Epidermal melanocyte (primary cell): ENCODE measurements at regions not wholly inside any gene's neighbourhood (a gene's known extent, or its start where the extent isn't known, plus 50 kb on each side); places are given as distances from the start of the nearest gene placed in this dataset.
A peak's percentile ranks its signal among the peaks of the same experiment; 100 is the strongest.
"Not testable (repeated sequence)": the region's sequence is repeated elsewhere in the genome, so short reads cannot be mapped to it uniquely, and the experiment has no call there.

Source experiments
- DNase-seq: peaks from one replicate; pipeline ENCODE4 v3.0.0; 2011; ENCODE audit warnings: low spot score; ENCODE audit not compliant: insufficient read length

GRCh38 chr1:99501871-99502270 lies 144.0 kb upstream of the PALMD start:
- DNase-seq: no peak

- DNase-seq: no peak
Measured at GRCh38 chr1:99502400-99502799, 143.5 kb upstream of the PALMD start.

- DNase-seq: peak; percentile 64
Measured at GRCh38 chr1:99503276-99503747, 142.6 kb upstream of the PALMD start.

- no peak for DNase-seq
Measured at GRCh38 chr1:99504287-99504686, 141.6 kb upstream of the PALMD start.

GRCh38 chr1:99506631-99507030 lies 139.3 kb upstream of the PALMD start:
- DNase-seq: no peak

- DNase-seq: not testable (repeated sequence)
Measured at GRCh38 chr1:99507446-99507845, 138.5 kb upstream of the PALMD start.

- no peak for DNase-seq
Measured at GRCh38 chr1:99507906-99508732, 137.8 kb upstream of the PALMD start.

GRCh38 chr1:99508733-99509445 lies 137.0 kb upstream of the PALMD start:
- not testable (repeated sequence) for DNase-seq

GRCh38 chr1:99514823-99515552 lies 130.9 kb upstream of the PALMD start:
- DNase-seq: not testable (repeated sequence)

GRCh38 chr1:99516141-99516540 lies 129.8 kb upstream of the PALMD start:
- no peak for DNase-seq

- no peak for DNase-seq
Measured at GRCh38 chr1:99520121-99520520, 125.8 kb upstream of the PALMD start.

GRCh38 chr1:99525331-99525730 lies 120.6 kb upstream of the PALMD start:
- DNase-seq: no peak

- DNase-seq: peak; percentile 40
Measured at GRCh38 chr1:99527078-99527477, 118.8 kb upstream of the PALMD start.

- no peak for DNase-seq
Measured at GRCh38 chr1:99527545-99527944, 118.4 kb upstream of the PALMD start.

GRCh38 chr1:99529002-99529401 lies 116.9 kb upstream of the PALMD start:
- DNase-seq: no peak

GRCh38 chr1:99531578-99532275 lies 114.2 kb upstream of the PALMD start:
- DNase-seq: no peak

- no peak for DNase-seq
Measured at GRCh38 chr1:99532276-99532580, 113.7 kb upstream of the PALMD start.

- no peak for DNase-seq
Measured at GRCh38 chr1:99533909-99534637, 111.8 kb upstream of the PALMD start.

- no peak for DNase-seq
Measured at GRCh38 chr1:99534638-99534930, 111.3 kb upstream of the PALMD start.

GRCh38 chr1:99535470-99536164 lies 110.3 kb upstream of the PALMD start:
- DNase-seq: no peak
